AG09309 (cell line): ENCODE measurements at regions not wholly inside any gene's neighbourhood (a gene's known extent, or its start where the extent isn't known, plus 50 kb on each side); places are given as distances from the start of the nearest gene placed in this dataset.
A peak's percentile ranks its signal among the peaks of the same experiment; 100 is the strongest.
"Not testable (repeated sequence)": the region's sequence is repeated elsewhere in the genome, so short reads cannot be mapped to it uniquely, and the experiment has no call there.

Experiments used
- DNase-seq: peaks from one replicate; pipeline ENCODE4 v3.0.0-alpha.2; 2010; ENCODE audit warnings: low read depth
- H3K4me3 ChIP-seq: 2 replicates; pipeline ENCODE4 v1.5.1; 2011; ENCODE audit warnings: mild to moderate bottlenecking, low read depth, low read length, moderate library complexity; ENCODE audit not compliant: control insufficient read depth
- TF ChIP-seq, protein P1 (sequence below): IDR thresholded peaks from 2 replicates; pipeline ENCODE4 v1.5.1; 2011; ENCODE audit warnings: mild to moderate bottlenecking, low read depth, low read length, inconsistent platforms; ENCODE audit not compliant: insufficient read depth, control insufficient read depth; ENCODE audit errors: missing control alignments

DNA sequence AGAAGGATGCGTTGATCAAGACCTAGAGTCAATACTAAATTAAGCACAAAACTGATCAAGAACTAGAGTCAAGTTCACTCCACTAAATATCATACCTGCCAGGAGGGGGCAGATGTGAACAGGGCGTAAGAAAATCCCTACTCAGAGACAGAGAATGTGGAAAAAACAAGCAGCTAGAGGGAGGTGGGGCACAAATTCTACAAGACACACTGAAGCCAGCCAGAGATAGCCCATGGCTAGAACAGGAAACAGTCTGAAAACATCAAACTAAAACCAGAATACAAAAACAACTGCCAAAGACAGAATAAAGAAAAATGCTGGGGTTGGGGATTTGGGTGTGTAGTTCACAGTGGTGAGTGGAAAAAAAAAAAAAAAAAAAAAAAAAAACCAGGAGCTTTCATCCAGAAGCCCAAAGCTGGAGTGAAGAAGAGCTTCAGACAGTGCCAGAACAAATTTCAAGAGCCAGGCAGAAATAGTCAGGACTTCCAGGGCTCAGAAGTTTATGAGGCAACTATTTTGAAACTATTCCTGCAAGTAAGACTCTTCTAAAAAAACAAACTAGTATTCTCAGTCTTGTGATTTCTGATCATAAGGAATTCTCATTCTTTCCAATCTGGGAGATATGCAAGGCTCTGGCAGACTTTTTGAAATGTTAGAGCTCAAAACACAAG lies 118.3 kb downstream of the CCDC71L start:
- no peak overlapping the region for H3K4me3 ChIP-seq
- DNase-seq: peak; percentile 78
- TF ChIP-seq, protein P1, sequence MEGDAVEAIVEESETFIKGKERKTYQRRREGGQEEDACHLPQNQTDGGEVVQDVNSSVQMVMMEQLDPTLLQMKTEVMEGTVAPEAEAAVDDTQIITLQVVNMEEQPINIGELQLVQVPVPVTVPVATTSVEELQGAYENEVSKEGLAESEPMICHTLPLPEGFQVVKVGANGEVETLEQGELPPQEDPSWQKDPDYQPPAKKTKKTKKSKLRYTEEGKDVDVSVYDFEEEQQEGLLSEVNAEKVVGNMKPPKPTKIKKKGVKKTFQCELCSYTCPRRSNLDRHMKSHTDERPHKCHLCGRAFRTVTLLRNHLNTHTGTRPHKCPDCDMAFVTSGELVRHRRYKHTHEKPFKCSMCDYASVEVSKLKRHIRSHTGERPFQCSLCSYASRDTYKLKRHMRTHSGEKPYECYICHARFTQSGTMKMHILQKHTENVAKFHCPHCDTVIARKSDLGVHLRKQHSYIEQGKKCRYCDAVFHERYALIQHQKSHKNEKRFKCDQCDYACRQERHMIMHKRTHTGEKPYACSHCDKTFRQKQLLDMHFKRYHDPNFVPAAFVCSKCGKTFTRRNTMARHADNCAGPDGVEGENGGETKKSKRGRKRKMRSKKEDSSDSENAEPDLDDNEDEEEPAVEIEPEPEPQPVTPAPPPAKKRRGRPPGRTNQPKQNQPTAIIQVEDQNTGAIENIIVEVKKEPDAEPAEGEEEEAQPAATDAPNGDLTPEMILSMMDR: peak; percentile 66

DNA sequence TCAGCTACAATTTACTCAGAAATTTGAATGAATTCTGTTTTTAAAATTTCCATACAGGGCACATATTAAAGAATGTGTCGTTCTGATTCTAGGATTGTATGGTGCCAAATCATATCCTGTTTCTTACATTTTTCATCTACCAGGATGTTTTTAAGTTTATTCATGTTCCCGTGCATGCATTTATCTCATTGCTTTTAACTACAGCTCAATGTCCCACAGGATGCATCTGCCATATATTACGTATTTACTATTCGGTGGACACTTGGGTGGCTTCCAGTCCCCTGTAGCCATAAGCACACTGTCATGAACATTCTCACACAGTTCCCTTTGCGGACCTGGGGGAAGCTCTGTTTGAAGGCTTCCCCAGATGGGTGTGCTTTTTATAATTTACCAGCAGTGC lies 122.3 kb downstream of the CCDC71L start:
- TF ChIP-seq, protein P1: no peak
- no peak overlapping the region for H3K4me3 ChIP-seq
- no peak for DNase-seq

GRCh38 chr7:106537119-106537518 lies 123.8 kb downstream of the CCDC71L start:
- H3K4me3 ChIP-seq: no peak overlapping the region
- no peak for DNase-seq
- TF ChIP-seq, protein P1: no peak

DNA sequence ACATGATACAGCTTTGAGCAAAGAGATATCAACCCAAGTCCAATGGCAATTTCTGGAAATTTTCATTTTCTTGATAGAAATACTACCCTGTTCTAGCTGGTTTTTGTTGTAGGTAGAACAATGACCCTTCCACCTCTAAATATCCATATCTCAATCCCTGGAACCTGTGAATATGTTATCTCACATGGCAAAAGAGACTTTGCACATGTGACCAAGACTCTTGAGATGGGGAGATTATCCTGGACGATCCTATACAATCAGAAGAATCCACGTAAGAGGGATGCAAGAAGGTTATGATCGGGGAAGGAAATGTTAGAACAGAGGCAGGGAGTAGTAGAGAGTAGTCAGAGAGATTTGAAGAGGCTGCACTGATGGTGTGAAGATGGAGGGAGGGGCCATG lies 124.9 kb downstream of the CCDC71L start:
- TF ChIP-seq, protein P1: no peak

GRCh38 chr7:106535234-106535932 lies 125.6 kb downstream of the CCDC71L start:
- DNase-seq: peak; percentile 66
- no peak overlapping the region for H3K4me3 ChIP-seq
- TF ChIP-seq, protein P1: no peak

More for the DNA sequence above, 124.9 kb downstream of the CCDC71L start:
- H3K4me3 ChIP-seq: no peak overlapping the region
- DNase-seq: no peak

GRCh38 chr7:106534271-106534846 lies 126.6 kb downstream of the CCDC71L start:
- no peak for DNase-seq
- no peak overlapping the region for H3K4me3 ChIP-seq
- TF ChIP-seq, protein P1: no peak

DNA sequence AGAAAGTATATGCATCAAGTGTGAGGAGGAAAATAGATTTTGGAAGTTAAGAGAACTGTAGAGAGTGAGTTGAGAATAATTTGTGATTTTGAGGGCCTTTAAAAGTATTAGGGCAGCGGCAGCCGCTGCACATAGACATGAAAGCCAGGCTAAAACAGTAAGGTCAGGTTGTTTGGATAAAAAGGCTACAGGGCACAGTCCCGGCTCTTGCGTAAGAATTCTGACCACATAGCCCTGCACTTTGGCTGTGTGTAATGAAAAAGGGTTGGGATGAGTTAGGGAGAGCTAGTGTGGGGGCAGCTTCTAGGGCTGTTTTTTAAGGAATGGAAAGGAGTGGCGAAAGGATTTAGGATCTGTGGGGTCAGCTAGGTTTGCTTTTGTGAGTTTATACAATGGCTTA lies 130.8 kb downstream of the CCDC71L start:
- H3K4me3 ChIP-seq, DNase-seq: not testable (repeated sequence)

GRCh38 chr7:106526617-106527016 lies 134.3 kb downstream of the CCDC71L start:
- DNase-seq, H3K4me3 ChIP-seq: not testable (repeated sequence)
